ENCODE measurements at regions not wholly inside any gene's neighbourhood (a gene's known extent, or its start where the extent isn't known, plus 50 kb on each side); places are given as distances from the start of the nearest gene placed in this dataset.
A peak's percentile ranks its signal among the peaks of the same experiment; 100 is the strongest.

GRCh38 chr11:119789766-119790407 is 60.9 kb upstream of the NECTIN1 start:
- DNase-seq = no peak

- DNase-seq = no peak
Measured at GRCh38 chr11:119788911-119789560, 60.0 kb upstream of the NECTIN1 start.

- no peak for DNase-seq
Measured at GRCh38 chr11:119788096-119788883, 59.3 kb upstream of the NECTIN1 start.

- DNase-seq = peak in 1 of 2 experiments; percentile 58
Measured at GRCh38 chr11:119787074-119787461, 58.1 kb upstream of the NECTIN1 start.

- no peak for DNase-seq
Measured at GRCh38 chr11:119786431-119787073, 57.6 kb upstream of the NECTIN1 start.

- no peak for DNase-seq
Measured at GRCh38 chr11:119785131-119785530, 56.1 kb upstream of the NECTIN1 start.

- DNase-seq = no peak
Measured at GRCh38 chr11:119784421-119784820, 55.4 kb upstream of the NECTIN1 start.

- DNase-seq = no peak
Measured at GRCh38 chr11:119783466-119784400, 54.7 kb upstream of the NECTIN1 start.

GRCh38 chr11:119782739-119783072 is 53.7 kb upstream of the NECTIN1 start:
- DNase-seq = no peak

GRCh38 chr11:119782006-119782738 is 53.2 kb upstream of the NECTIN1 start:
- no peak for DNase-seq

GRCh38 chr11:119780222-119780953 is 51.4 kb upstream of the NECTIN1 start:
- no peak for DNase-seq

- DNase-seq = no peak
Measured at GRCh38 chr11:119779195-119780071, 50.4 kb upstream of the NECTIN1 start.
